ENCODE measurements at regions not wholly inside any gene's neighbourhood (a gene's known extent, or its start where the extent isn't known, plus 50 kb on each side); places are given as distances from the start of the nearest gene placed in this dataset.

- TF ChIP-seq CTCF (IDR thresholded peaks at IDR 0.05) (no peak), POLR2A (IDR thresholded peaks at IDR 0.05) (no peak)
Measured at GRCh38 chr20:48324744-48325143, 503.1 kb downstream of the PREX1 start.
